LHCN-M2 (cell line): ENCODE measurements at regions not wholly inside any gene's neighbourhood (a gene's known extent, or its start where the extent isn't known, plus 50 kb on each side); places are given as distances from the start of the nearest gene placed in this dataset.
"Not testable (repeated sequence)": the region's sequence is repeated elsewhere in the genome, so short reads cannot be mapped to it uniquely, and the experiment has no call there.

Experiments
- DNase-seq: peaks from one replicate; pipeline ENCODE4 v3.0.0-alpha.2; 2012; ENCODE audit warnings: low read depth

GRCh38 chr1:95518310-95518709 is 284.3 kb downstream of the RWDD3 start:
- no peak for DNase-seq

- DNase-seq = no peak
Observed at GRCh38 chr1:95520390-95520789, 286.4 kb downstream of the RWDD3 start.

- no peak for DNase-seq
Observed at GRCh38 chr1:95532335-95532734, 298.3 kb downstream of the RWDD3 start.

- no peak for DNase-seq
Observed at GRCh38 chr1:95534985-95535384, 301.0 kb downstream of the RWDD3 start.

GRCh38 chr1:95535614-95536013 is 301.6 kb downstream of the RWDD3 start:
- no peak for DNase-seq

GRCh38 chr1:95536501-95536900 is 302.5 kb downstream of the RWDD3 start:
- no peak for DNase-seq

GRCh38 chr1:95537176-95537575 is 303.2 kb downstream of the RWDD3 start:
- DNase-seq = no peak

GRCh38 chr1:95538242-95538641 is 304.2 kb downstream of the RWDD3 start:
- DNase-seq = not testable (repeated sequence)

GRCh38 chr1:95542936-95543335 is 308.9 kb downstream of the RWDD3 start:
- DNase-seq = no peak

- no peak for DNase-seq
Observed at GRCh38 chr1:95547005-95547404, 313.0 kb downstream of the RWDD3 start.

- no peak for DNase-seq
Observed at GRCh38 chr1:95548211-95548610, 314.2 kb downstream of the RWDD3 start.

GRCh38 chr1:95551201-95551600 is 317.2 kb downstream of the RWDD3 start:
- no peak for DNase-seq

GRCh38 chr1:95553595-95553994 is 319.6 kb downstream of the RWDD3 start:
- DNase-seq = no peak

GRCh38 chr1:95554408-95554807 is 320.4 kb downstream of the RWDD3 start:
- no peak for DNase-seq

- DNase-seq = no peak
Observed at GRCh38 chr1:95558791-95559190, 324.8 kb downstream of the RWDD3 start.

- no peak for DNase-seq
Observed at GRCh38 chr1:95561346-95561745, 327.3 kb downstream of the RWDD3 start.

GRCh38 chr1:95562230-95562629 is 328.2 kb downstream of the RWDD3 start:
- DNase-seq = no peak

- no peak for DNase-seq
Observed at GRCh38 chr1:95572002-95572401, 338.0 kb downstream of the RWDD3 start.

GRCh38 chr1:95572962-95573361 is 339.0 kb downstream of the RWDD3 start:
- no peak for DNase-seq

- DNase-seq = no peak
Observed at GRCh38 chr1:95575291-95575690, 341.3 kb downstream of the RWDD3 start.

GRCh38 chr1:95578462-95578861 is 344.5 kb downstream of the RWDD3 start:
- no peak for DNase-seq

- DNase-seq = no peak
Observed at GRCh38 chr1:95582191-95582590, 348.2 kb downstream of the RWDD3 start.

GRCh38 chr1:95582746-95583145 is 348.7 kb downstream of the RWDD3 start:
- no peak for DNase-seq

GRCh38 chr1:95583661-95584210 is 349.7 kb downstream of the RWDD3 start:
- DNase-seq = no peak
